Lung (tissue), 11 donors: ENCODE measurements at regions not wholly inside any gene's neighbourhood (a gene's known extent, or its start where the extent isn't known, plus 50 kb on each side); places are given as distances from the start of the nearest gene placed in this dataset.
A peak's percentile ranks its signal among the peaks of the same experiment; 100 is the strongest.

Experiments used
- ATAC-seq: fragments of 200-7000 bp; cut with Tn5 transposase; one replicate; pipeline ENCODE4 v1.9.1; 2020; ENCODE audit warnings: moderate number of reproducible peaks; ENCODE audit not compliant: insufficient read depth, low FRiP score
- DNase-seq, 3 donors: peaks; one replicate each; pipeline ENCODE4 v3.0.0-alpha.2; 2013 to 2017
- H3K27ac ChIP-seq, 2 donors: one replicate each; pipeline ENCODE4 v1.5.1; 2013; ENCODE audit warnings: mild to moderate bottlenecking in 2 of 2, moderate library complexity in 2 of 2, control low read depth in 1 of 2, inconsistent platforms in 1 of 2, low read depth in 1 of 2, low read length in 1 of 2
- H3K27me3 ChIP-seq, 3 donors: one replicate each; pipeline ENCODE4 v1.5.1; 2013; ENCODE audit warnings: low read length in 2 of 3; ENCODE audit not compliant: control insufficient read depth in 3 of 3, insufficient read depth in 3 of 3
- H3K36me3 ChIP-seq, 4 donors: one replicate each; pipeline ENCODE4 v1.5.1; 2013; ENCODE audit warnings: low read length in 4 of 4, mild to moderate bottlenecking in 1 of 4, moderate library complexity in 1 of 4; ENCODE audit not compliant: control insufficient read depth in 4 of 4, insufficient read depth in 4 of 4
- H3K4me1 ChIP-seq, 5 donors: one replicate each; pipeline ENCODE4 v1.5.1; 2013; ENCODE audit warnings: low read length in 5 of 5, mild to moderate bottlenecking in 2 of 5, moderate library complexity in 1 of 5; ENCODE audit not compliant: control insufficient read depth in 5 of 5, insufficient read depth in 5 of 5
- H3K4me3 ChIP-seq: one replicate; pipeline ENCODE4 v1.5.1; 2013; ENCODE audit warnings: mild to moderate bottlenecking, control low read depth, moderate library complexity
- H3K9ac ChIP-seq, 2 donors: one replicate each; pipeline ENCODE4 v1.5.1; 2013; ENCODE audit warnings: low read length in 2 of 2, control low read depth in 1 of 2; ENCODE audit not compliant: insufficient read depth in 1 of 2
- H3K9me3 ChIP-seq, 4 donors: one replicate each; pipeline ENCODE4 v1.5.1; 2013; ENCODE audit warnings: low read length in 3 of 4, mild to moderate bottlenecking in 1 of 4, moderate library complexity in 1 of 4; ENCODE audit not compliant: control insufficient read depth in 4 of 4, insufficient read depth in 3 of 4
- WGBS, 2 donors: extraction: QIAGEN DNeasy Blood & Tissue Kit; methylation state at CpG; one replicate each; pipeline ENCODE4 v1.1.7; 2013; 5-methylcytosine and 5-hydroxymethylcytosine counted together
- TF ChIP-seq, protein P1 (sequence below): IDR thresholded peaks from 2 replicates; pipeline ENCODE4 v1.5.1; 2012; ENCODE audit warnings: mild to moderate bottlenecking; ENCODE audit errors: control extremely low read depth, extremely low read depth
- donor health status: control.
- donor health status: control.
- donor health status: Bipolar disorder and iron deficiency.
- donor health status: healthy.
- donor health status: DM: yes; HTN: yes; CAD: no.

DNA sequence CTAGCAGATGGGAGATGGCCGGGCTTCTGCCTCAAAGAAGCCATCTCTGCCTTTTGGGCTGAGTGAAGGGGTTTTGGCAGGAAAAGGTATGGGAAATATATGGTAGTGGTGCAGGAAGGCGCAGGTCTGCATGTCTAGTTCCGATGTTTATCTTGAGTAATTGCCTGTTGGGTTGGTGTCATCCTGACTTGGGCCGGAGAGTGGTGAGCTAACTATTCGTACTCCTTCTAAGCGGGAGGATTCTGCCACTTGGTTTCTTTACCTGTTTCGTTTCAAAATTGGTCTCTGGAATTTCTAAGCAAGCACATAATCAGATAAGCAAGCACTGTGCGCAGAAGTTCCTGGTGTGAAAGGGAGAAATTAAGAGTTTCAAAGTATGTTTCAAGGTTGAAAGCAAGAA lies 229.6 kb downstream of the SAMD5 start:
- 76 to 79% methylated on average over 8 of the region's 8 CpGs for WGBS, 2 donors
- H3K9me3 ChIP-seq: no peaks in the 10 kb centered on the region
- ATAC-seq (no peak), DNase-seq (peak in 1 of 3 donors; percentile 17)
- no peak overlapping the region for H3K4me3 ChIP-seq
- H3K27ac ChIP-seq: no peak overlapping the region
- peaks cover 0 to 40% (median 13%) of the 10 kb centered on the region in 5 donors for H3K4me1 ChIP-seq
- no peak overlapping the region for H3K9ac ChIP-seq
- TF ChIP-seq, protein P1, sequence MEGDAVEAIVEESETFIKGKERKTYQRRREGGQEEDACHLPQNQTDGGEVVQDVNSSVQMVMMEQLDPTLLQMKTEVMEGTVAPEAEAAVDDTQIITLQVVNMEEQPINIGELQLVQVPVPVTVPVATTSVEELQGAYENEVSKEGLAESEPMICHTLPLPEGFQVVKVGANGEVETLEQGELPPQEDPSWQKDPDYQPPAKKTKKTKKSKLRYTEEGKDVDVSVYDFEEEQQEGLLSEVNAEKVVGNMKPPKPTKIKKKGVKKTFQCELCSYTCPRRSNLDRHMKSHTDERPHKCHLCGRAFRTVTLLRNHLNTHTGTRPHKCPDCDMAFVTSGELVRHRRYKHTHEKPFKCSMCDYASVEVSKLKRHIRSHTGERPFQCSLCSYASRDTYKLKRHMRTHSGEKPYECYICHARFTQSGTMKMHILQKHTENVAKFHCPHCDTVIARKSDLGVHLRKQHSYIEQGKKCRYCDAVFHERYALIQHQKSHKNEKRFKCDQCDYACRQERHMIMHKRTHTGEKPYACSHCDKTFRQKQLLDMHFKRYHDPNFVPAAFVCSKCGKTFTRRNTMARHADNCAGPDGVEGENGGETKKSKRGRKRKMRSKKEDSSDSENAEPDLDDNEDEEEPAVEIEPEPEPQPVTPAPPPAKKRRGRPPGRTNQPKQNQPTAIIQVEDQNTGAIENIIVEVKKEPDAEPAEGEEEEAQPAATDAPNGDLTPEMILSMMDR: no peak
- no peaks in the 10 kb centered on the region for H3K36me3 ChIP-seq
- no peaks in the 10 kb centered on the region for H3K27me3 ChIP-seq

DNA sequence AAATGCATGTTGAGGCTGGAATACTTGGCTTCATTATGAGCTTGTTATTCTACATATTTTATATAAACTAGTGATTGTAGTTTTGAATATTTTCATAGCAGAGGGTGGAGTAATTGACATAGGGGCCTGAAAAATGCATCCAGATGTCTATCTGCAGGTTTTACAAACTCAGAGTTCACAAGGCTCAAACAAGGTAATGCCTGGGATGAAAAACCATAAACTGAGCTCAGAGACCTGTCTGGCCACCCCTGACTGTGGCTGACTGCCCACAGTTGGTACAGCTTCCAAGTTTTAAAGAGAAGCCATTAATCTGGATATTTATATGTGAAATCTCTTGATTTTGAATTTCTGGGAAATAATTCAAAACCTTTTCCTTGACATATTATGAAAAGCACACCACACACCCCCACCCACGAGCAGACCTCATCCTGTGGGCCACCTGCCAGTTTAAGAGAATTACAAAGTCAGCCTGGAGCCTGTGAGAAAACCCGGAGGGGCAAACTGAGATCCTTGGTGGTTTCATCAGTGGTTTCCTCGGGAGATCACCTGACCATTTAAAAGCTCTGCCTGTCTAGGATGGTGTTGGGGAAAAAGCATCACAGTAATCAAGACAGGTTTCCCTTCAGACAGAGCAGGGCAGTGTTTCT lies 230.1 kb downstream of the SAMD5 start:
- WGBS, 2 donors: 8 to 21% methylated on average over 3 of the region's 3 CpGs
- H3K27me3 ChIP-seq: no peaks in the 10 kb centered on the region
- H3K36me3 ChIP-seq: no peaks in the 10 kb centered on the region
- no peak overlapping the region for H3K27ac ChIP-seq
- TF ChIP-seq, protein P1: no peak
- ATAC-seq: no peak
- no peak overlapping the region for H3K4me3 ChIP-seq
- peaks cover 0 to 38% (median 13%) of the 10 kb centered on the region in 5 donors for H3K4me1 ChIP-seq
- H3K9ac ChIP-seq: no peak overlapping the region
- no peaks in the 10 kb centered on the region for H3K9me3 ChIP-seq
- DNase-seq: peak in 1 of 3 donors; percentile 25

DNA sequence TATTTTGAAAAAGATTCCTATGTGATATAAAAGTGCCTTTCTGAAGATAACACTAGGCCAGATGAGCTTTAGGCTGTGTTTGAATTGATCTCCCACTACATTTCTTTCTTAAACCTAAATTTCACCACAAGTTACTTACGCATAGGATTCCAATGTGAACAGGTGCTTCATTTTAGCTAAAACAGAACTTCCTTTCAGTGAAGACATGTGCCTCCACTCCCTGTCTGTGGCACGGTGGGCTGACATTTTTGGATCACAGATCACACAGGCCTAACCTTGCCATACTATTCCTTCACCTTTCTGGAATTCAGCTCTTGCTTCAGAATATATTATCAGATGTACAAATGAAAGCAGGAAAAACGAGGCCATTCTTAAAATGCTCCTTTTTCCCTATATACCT lies 231.8 kb downstream of the SAMD5 start:
- TF ChIP-seq, protein P1: no peak
- Histone ChIP-seq H3K27ac (no peak overlapping the region), H3K36me3 (no peaks in the 10 kb centered on the region), H3K9ac (no peak overlapping the region), H3K27me3 (no peaks in the 10 kb centered on the region), H3K9me3 (no peaks in the 10 kb centered on the region), H3K4me3 (no peak overlapping the region), H3K4me1 (peaks cover 0 to 37% (median 13%) of the 10 kb centered on the region in 5 donors)
- DNase-seq (no peak), ATAC-seq (no peak)
- 86 to 90% methylated on average over 3 of the region's 3 CpGs for WGBS, 2 donors

DNA sequence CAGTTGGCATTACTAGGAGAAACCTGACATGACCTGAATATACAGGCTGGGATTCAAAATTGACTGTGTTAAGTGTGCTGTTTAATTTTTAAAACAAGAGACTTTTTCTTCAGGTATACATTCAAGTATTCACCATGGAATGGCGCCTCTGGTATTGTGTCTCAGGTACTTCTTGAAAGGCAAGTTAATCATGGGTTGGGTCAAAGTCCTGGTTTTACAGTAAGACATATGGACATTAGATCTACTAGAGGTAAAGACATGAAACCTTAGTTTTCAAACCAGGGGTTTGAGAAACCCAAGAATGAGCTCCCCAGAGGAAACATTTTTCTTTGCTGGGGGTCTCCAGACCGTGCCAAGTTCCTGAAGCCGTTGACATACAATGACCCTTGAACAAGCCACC lies 232.4 kb downstream of the SAMD5 start:
- H3K27ac ChIP-seq: no peak overlapping the region
- no peaks in the 10 kb centered on the region for H3K9me3 ChIP-seq
- H3K4me1 ChIP-seq: peaks cover 0 to 37% (median 13%) of the 10 kb centered on the region in 5 donors
- no peaks in the 10 kb centered on the region for H3K36me3 ChIP-seq
- WGBS, 2 donors: 67 to 75% methylated on average over 3 of the region's 3 CpGs
- no peak overlapping the region for H3K9ac ChIP-seq
- no peaks in the 10 kb centered on the region for H3K27me3 ChIP-seq
- no peak for ATAC-seq
- TF ChIP-seq, protein P1: no peak
- DNase-seq: peak in 2 of 3 donors; percentile 20 to 35
- H3K4me3 ChIP-seq: no peak overlapping the region
